DMS153 treated with DMSO at 0.1 percent for 48 hours (cell line): ENCODE measurements at regions not wholly inside any gene's neighbourhood (a gene's known extent, or its start where the extent isn't known, plus 50 kb on each side); places are given as distances from the start of the nearest gene placed in this dataset.

Experiments used
- DNase-seq: peaks from one replicate; lab custom pipeline; 2025; ENCODE audit not compliant: unreplicated experiment; lab: John Stamatoyannopoulos, UW

DNA sequence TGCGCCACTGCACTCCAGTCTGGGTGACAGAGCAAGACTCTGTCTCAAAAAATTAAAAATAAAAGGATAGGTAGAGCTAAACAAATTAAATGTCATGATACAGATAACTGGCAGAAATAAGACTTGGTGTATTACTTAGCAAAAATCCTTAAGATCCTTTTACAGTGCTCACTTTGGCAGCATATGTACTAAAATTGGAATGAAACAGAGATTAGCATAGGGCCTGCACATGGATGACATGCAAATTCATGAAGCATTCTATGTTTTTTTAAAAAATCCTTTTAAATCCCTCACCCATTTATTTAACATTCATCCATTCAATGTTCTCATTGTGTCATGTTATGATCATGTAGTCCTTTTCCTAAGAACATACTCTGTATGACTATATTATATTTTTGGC, 528.8 kb downstream of the CD83 start:
- no peak for DNase-seq

GRCh38 chr6:14647357-14647756, 529.8 kb downstream of the CD83 start:
- DNase-seq = no peak

- DNase-seq = no peak
Measured at GRCh38 chr6:14652536-14652935, 535.0 kb downstream of the CD83 start.

DNA sequence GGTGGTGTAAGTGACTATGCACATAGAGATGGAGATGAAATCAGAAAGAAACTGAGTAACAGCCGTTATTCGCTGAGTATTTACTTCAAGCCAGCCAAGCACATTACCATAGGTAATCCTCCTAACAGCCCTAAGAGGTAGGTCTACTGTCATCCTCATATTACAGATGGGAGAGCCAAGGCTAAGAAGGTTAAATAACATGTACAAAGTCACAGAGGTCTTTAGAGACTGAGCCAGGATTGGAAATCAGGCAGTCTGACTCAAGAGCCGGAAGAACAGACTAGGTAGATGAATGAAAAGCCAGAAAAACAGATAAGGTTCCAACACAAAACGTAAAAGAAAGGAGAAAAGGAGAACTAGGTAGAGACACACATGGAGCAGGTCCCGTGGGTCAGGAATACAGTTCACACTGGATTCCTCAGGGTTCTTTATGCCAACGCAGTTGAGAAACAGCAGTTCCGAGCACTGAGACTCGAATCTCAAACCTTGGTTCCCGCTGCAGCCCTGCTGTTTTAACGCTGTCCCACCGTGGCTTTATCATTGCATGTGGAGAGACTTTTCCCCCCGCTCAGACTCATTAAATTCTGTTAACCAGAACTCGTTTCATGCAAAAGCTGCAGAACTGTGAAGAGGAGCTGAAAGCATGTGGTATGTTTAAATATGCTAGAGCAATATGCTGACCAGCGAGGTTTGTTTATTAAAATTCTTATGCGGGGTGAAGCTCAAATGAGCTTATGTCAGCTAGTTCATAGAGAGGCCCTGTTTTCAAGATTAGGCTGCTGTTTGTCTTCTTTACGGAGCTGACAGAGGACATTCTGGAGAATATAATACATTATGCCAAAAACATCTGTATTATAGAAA, 537.9 kb downstream of the CD83 start:
- no peak for DNase-seq

DNA sequence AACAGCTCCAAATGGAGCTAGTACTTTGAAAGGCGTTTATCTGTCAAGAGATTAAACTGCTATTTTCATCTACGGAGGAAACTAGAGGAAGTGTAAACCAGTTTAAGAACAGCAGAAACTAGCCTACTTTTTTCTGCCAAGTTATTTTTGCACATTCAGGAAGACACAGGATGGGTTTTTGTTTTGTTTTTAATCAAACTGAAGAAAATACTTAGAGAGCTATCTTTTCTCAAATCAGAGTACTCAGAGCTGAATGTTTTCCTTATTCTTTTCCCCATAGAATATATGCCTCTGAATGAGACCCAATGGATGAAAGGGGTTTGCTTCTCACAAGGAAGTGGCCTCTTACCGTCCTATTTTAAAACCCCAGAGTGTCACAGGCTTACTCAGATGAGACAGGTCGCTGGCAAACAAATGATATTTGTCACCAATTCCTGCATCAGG, 538.5 kb downstream of the CD83 start:
- DNase-seq = no peak

- DNase-seq = no peak
Measured at GRCh38 chr6:14656649-14657048, 539.1 kb downstream of the CD83 start.

GRCh38 chr6:14658030-14658429, 540.5 kb downstream of the CD83 start:
- DNase-seq = no peak

GRCh38 chr6:14658886-14659561, 541.5 kb downstream of the CD83 start:
- no peak for DNase-seq

DNA sequence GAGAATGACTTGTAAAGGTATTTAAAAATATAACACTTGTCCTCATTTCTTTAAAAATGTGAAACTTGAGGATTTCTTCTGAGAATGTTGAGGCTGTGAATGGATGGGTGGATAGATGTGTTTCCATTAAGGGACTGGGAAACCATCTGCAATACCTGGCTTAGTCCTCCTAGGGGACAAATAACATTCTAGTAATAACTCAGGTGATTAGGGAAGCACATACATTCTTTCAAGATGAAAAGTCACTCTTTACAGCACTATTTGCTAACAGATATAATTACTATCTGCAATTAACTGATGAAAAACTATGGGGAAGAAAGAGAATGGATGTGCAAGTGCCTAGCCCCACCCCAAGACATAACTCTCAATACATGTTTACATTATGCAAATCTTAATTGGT, 542.3 kb downstream of the CD83 start:
- no peak for DNase-seq

DNA sequence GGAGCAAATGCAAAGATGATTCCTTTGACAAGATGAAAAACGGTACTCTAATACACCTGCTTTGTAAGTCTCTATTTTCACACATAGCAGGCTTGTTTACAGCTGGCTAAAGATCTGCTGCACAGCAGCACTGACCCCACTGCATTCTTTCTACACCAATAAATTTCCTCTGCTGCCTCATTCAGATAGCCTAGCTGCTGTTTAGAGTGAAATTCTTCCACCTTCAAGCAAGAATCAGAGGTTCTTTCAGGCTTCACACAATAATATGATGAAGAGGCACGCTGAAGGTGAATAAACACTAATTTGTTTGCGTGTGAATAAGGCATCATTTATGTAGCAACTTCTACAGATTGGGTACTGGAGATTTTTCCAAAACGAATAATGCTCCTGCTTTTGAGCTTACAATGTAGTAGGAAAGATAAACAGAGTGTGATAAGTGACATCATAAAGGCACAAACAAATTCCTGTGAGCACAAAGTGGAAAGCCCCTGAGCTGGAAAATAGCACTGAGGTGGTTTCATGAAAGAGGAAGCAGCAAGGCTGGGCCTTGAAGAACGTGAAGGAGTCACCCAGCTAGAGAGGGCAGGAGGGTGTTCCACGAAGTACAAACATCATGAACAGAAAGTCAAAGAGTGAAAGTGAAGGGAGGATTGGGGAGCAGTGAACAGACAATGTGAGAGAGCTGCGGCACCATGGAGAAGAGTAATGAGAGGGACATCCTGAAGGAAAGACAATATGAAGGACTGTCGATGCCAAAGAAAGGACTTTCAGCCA, 543.4 kb downstream of the CD83 start:
- DNase-seq = no peak

GRCh38 chr6:14661691-14662090, 544.1 kb downstream of the CD83 start:
- DNase-seq = no peak

DNA sequence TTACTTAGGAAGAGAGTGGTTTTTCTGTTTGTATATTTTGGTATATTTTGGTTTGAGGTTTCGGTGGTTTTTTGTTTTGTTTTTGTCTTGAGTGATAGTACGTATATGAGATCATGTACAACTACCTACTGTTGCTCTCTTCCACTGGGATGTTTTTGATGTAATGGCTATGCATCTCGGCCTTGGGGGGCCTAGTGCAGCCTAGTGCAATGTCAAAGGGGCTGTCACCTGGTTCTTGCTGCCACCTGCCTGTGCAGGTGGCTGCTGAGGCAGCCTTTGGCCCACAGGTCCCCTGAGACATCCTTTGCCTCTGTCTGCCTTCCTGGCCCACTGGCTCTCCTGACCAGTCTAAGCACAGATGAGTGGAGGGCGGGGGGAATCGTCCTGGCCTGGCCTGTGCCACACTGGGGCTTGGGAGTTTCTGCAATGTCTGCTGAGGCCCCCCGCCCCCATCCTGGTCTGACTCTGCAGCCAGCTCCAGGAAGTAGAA, 546.6 kb downstream of the CD83 start:
- no peak for DNase-seq

DNA sequence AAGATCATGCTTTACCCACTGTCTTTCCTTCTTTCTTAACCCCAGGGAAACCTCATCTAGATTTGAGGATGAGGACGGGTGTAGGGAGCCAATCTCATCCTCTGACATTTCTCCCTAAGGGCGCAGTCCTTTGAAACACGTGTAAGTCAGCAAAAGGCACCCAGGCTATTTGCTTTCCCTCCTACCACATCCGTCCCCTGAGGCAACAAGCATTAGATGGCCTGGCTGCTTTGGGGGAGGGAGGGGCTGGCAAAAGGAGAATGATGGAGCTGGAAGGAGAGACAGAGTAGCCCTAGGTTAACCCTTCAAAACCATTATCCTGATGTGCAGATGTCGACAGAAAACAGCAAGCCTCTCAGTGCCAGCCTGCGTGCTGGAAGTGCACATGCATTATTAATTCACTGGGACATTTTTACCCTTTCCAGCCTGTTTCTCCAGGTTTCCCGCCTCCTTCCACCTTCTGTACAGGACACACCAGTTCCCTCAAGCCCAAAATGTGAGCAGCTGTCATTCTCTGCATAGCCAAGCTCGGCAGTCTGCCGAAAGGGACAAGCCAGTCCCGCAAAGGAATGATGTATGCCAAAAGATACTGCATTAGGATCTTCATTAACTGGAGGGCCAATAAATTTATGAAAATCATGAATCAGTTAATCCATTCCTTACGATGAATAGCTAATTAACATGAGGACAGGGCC, 547.2 kb downstream of the CD83 start:
- no peak for DNase-seq

- no peak for DNase-seq
Measured at GRCh38 chr6:14665827-14666724, 548.5 kb downstream of the CD83 start.

DNA sequence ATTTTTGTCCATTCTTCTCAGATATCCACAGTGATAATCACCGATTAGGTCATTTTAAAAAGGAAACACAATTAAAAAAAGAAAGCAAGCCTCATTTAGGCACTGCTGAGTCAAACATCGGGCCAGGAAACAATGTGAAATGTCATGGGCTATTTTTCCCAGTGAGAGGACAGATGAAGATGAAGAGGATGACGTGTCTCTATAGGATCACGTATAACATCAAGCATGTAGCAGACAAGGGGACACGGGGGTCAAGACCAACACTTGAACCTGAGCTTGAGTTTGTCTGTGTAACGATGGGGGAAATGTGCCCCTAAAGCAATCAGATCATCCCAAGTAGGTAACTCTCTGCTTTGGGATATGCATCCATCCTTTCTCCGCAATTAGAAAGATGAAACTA, 553.2 kb downstream of the CD83 start:
- DNase-seq = no peak

- no peak for DNase-seq
Measured at GRCh38 chr6:14671261-14671681, 553.7 kb downstream of the CD83 start.

DNA sequence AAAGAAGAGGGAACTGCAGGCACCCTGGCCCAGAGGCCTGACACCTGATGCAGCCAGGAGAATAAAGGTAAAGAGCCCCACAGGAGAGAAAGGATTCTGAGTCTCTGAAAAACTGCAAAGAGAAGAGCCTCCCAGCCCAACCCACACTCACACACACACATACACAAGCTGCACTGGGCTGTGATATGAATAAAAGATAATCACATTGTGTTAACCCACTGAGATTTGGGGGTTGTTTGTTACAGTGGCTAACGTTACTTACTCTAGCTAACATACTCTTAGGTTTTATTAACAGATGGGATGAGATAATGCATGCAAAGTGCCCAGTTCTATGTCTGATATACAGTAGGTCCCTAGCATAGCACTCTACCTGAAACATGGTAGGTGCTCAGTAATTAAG, 554.4 kb downstream of the CD83 start:
- no peak for DNase-seq

- no peak for DNase-seq
Measured at GRCh38 chr6:14673201-14673600, 555.6 kb downstream of the CD83 start.

GRCh38 chr6:14674458-14674857, 556.9 kb downstream of the CD83 start:
- no peak for DNase-seq
